K562 (cell line): ENCODE measurements at regions not wholly inside any gene's neighbourhood (a gene's known extent, or its start where the extent isn't known, plus 50 kb on each side); places are given as distances from the start of the nearest gene placed in this dataset.

Experiments used
- ATAC-seq: fragments of 200-7000 bp; cut with Tn5 transposase; 3 replicates; pipeline ENCODE4 v1.9.1; 2020; ENCODE audit warnings: moderate library complexity
- BruUV-seq: library from RNA; stranded (reverse); fragments of 400-500 nt; replicated peaks from 2 replicates; lab custom pipeline; 2021; lab: Mats Ljungman, UMichigan
- CTCF ChIA-PET: fragments of 300-600 bp; formaldehyde crosslinking; extraction: SDS; loops from one replicate; lab custom pipeline; 2021; ENCODE audit warnings: low intra/inter-chr PET ratio; lab: Yijun Ruan, JAX
- POLR2A ChIA-PET: fragments of 300-600, 350-650 bp; sonication (Branson Sonifier 250); formaldehyde crosslinking; extraction: SDS; loops from one replicate; lab custom pipeline; 2021; ENCODE audit warnings: antibody characterized with exemption, inconsistent platforms; lab: Yijun Ruan, JAX
- DNase-seq, 4 experiments: peaks; one replicate each; pipeline versions ENCODE4 v3.0.0 to v3.0.0-alpha.2; 2011 to 2018; ENCODE audit warnings: low spot score in 3 of 4, mixed read lengths in 3 of 4; ENCODE audit errors: extremely low read depth in 1 of 4
- FAIRE-seq: peaks from 2 replicates; lab custom pipeline; 2011; peaks lifted over from hg19 to GRCh38; lab: Jason Lieb, UNC
- H2AFZ ChIP-seq: 2 replicates; pipeline ENCODE4 v1.6.0; 2011; ENCODE audit warnings: low read depth, low read length, control low read depth, inconsistent platforms
- H3K27ac ChIP-seq: fragments of 200-600 bp; 3 replicates; pipeline ENCODE4 v1.8.0; 2011; ENCODE audit warnings: low read depth, mild to moderate bottlenecking, control low read depth, inconsistent platforms, low read length, moderate library complexity, mixed read lengths; ENCODE audit errors: extremely low read depth
- H3K27me3 ChIP-seq, 2 experiments: fragments of 300-600 bp in 1 of 2; 2 replicates in 1 of 2; 3 replicates in 1 of 2; pipeline versions ENCODE4 v1.6.0 to v1.8.0; 2011; ENCODE audit warnings: inconsistent platforms in 2 of 2, low read length in 2 of 2, mild to moderate bottlenecking in 1 of 2, mixed read lengths in 1 of 2, moderate library complexity in 1 of 2; ENCODE audit not compliant: control insufficient read depth in 2 of 2, insufficient read depth in 2 of 2
- H3K36me3 ChIP-seq: fragments of 300-600 bp; 3 replicates; pipeline ENCODE4 v1.8.0; 2011; ENCODE audit warnings: mild to moderate bottlenecking, low read length, inconsistent platforms; ENCODE audit not compliant: control insufficient read depth, insufficient read depth
- H3K4me1 ChIP-seq, 2 experiments: fragments of 200-600 bp in 1 of 2; replicated peaks in 1 of 2; 2 replicates in 1 of 2; 3 replicates in 1 of 2; pipeline versions ENCODE4 v1.5.1 to v1.8.0; 2011; ENCODE audit warnings: inconsistent platforms in 2 of 2, low read length in 2 of 2, mild to moderate bottlenecking in 1 of 2, mixed read lengths in 1 of 2, moderate library complexity in 1 of 2; ENCODE audit not compliant: control insufficient read depth in 2 of 2, insufficient read depth in 2 of 2
- H3K4me2 ChIP-seq: 2 replicates; pipeline ENCODE4 v1.6.1; 2011; ENCODE audit warnings: low read length, control low read depth, inconsistent platforms, mixed read lengths; ENCODE audit not compliant: insufficient read depth
- H3K4me3 ChIP-seq: fragments of 200-600 bp; sonication (generic), shearing (Covaris generic); 2 replicates; pipeline ENCODE4 v1.5.1; 2016; ENCODE audit warnings: control low read depth, inconsistent platforms
- H3K79me2 ChIP-seq: fragments of 200-600 bp; 3 replicates; pipeline ENCODE4 v1.8.0; 2011; ENCODE audit warnings: low read length, inconsistent platforms; ENCODE audit not compliant: control insufficient read depth, insufficient read depth
- H3K9ac ChIP-seq, 2 experiments: 2 replicates each; pipeline versions ENCODE4 v1.6.0 to v1.6.1; 2011; ENCODE audit warnings: low read depth in 2 of 2, low read length in 2 of 2, control low read depth in 1 of 2, inconsistent platforms in 1 of 2, mild to moderate bottlenecking in 1 of 2, mixed read lengths in 1 of 2; ENCODE audit not compliant: insufficient read depth in 1 of 2
- H3K9me1 ChIP-seq: one replicate; pipeline ENCODE4 v1.6.0; 2011; ENCODE audit warnings: inconsistent platforms, mild to moderate bottlenecking, low read length, moderate library complexity; ENCODE audit not compliant: control insufficient read depth, insufficient read depth
- H3K9me3 ChIP-seq: replicated peaks from 2 replicates; pipeline ENCODE4 v1.5.1; 2011; ENCODE audit warnings: low read depth, low read length, inconsistent platforms; ENCODE audit not compliant: control insufficient read depth, insufficient read depth
- H4K20me1 ChIP-seq: replicated peaks from 2 replicates; pipeline ENCODE4 v1.6.1; 2011; ENCODE audit warnings: low read length, inconsistent platforms, mixed read lengths; ENCODE audit not compliant: control insufficient read depth, insufficient read depth
- CBFB ChIP-seq: sonication (generic); formaldehyde crosslinking; IDR thresholded peaks from 2 replicates; pipeline ENCODE4 v1.4.0; 2020; ENCODE audit warnings: mild to moderate bottlenecking, missing genetic modification reagents
- CEBPB ChIP-seq: fragments of 450-650 bp; IDR thresholded peaks from 2 replicates; pipeline ENCODE4 v1.6.1; 2016; ENCODE audit warnings: missing genetic modification characterization, missing compliant biosample characterization
- CGGBP1 ChIP-seq: fragments of 250-450 bp; sonication (Bioruptor Pico); IDR thresholded peaks from 2 replicates; pipeline ENCODE4 v1.9.0; 2021; ENCODE audit warnings: mild to moderate bottlenecking
- COPS2 ChIP-seq: fragments of 450-650 bp; conservative IDR thresholded peaks from 2 replicates; pipeline ENCODE4 v1.6.1; 2016; ENCODE audit warnings: mild to moderate bottlenecking, moderate library complexity
- CREB3L1 ChIP-seq: fragments of 450-650 bp; IDR thresholded peaks from 2 replicates; pipeline ENCODE4 v1.6.1; 2014; ENCODE audit warnings: low read depth, mild to moderate bottlenecking, moderate library complexity, borderline replicate concordance
- CTBP1 ChIP-seq: fragments of 450-650 bp; IDR thresholded peaks from 2 replicates; pipeline ENCODE4 v1.6.1; 2016; ENCODE audit warnings: borderline replicate concordance
- MCM7 ChIP-seq, 2 experiments: fragments of 450-650 bp; IDR thresholded peaks; 2 replicates each; pipeline ENCODE4 v1.6.1; 2016 to 2018
- MEIS2 ChIP-seq: fragments of 450-650 bp; IDR thresholded peaks from 2 replicates; pipeline ENCODE4 v1.6.1; 2014; ENCODE audit warnings: mild to moderate bottlenecking; ENCODE audit not compliant: partially characterized antibody
- NFIC ChIP-seq: fragments of 450-650 bp; IDR thresholded peaks from 2 replicates; pipeline ENCODE4 v1.6.1; 2017; ENCODE audit warnings: mild to moderate bottlenecking, inconsistent platforms
- NFXL1 ChIP-seq: fragments of 450-650 bp; formaldehyde crosslinking; IDR thresholded peaks from 2 replicates; pipeline ENCODE4 v1.4.0; 2021; ENCODE audit warnings: mild to moderate bottlenecking
- POLR2H ChIP-seq: IDR thresholded peaks from 2 replicates; pipeline ENCODE4 v1.6.1; 2016; ENCODE audit warnings: missing genetic modification characterization, low read depth, mild to moderate bottlenecking, control low read depth, missing compliant biosample characterization, moderate library complexity
- PRPF4 ChIP-seq: fragments of 200-400 bp; formaldehyde crosslinking; IDR thresholded peaks from one replicate; pipeline ENCODE4 v1.6.1; 2017; ENCODE audit warnings: low read length, low read depth, mild to moderate bottlenecking; ENCODE audit not compliant: insufficient read depth, poor library complexity, severe bottlenecking
- RFX1 ChIP-seq: fragments of 450-650 bp; IDR thresholded peaks from 2 replicates; pipeline ENCODE4 v1.6.1; 2016; ENCODE audit warnings: mild to moderate bottlenecking, moderate library complexity
- ZBTB1 ChIP-seq: sonication (generic); formaldehyde crosslinking; IDR thresholded peaks from 2 replicates; pipeline ENCODE4 v1.8.1; 2023; ENCODE audit warnings: missing genetic modification reagents, low read depth, mild to moderate bottlenecking, borderline replicate concordance
- ZKSCAN8 ChIP-seq: fragments of 200-800 bp; sonication (Bioruptor generic); IDR thresholded peaks from 2 replicates; pipeline ENCODE4 v1.6.1; 2016; ENCODE audit warnings: missing genetic modification characterization, missing compliant biosample characterization
- ZNF239 ChIP-seq: fragments of 250-450 bp; sonication (Bioruptor Pico); IDR thresholded peaks from 2 replicates; pipeline ENCODE4 v1.4.0; 2020; ENCODE audit warnings: mild to moderate bottlenecking
- ZNF436 ChIP-seq: fragments of 250-450, 450-650 bp; sonication (Bioruptor Pico); formaldehyde crosslinking; IDR thresholded peaks from 2 replicates; pipeline ENCODE4 v1.7.0; 2020; ENCODE audit warnings: mild to moderate bottlenecking
- ZNF644 ChIP-seq: fragments of 200-800 bp; sonication (Bioruptor generic); IDR thresholded peaks from 2 replicates; pipeline ENCODE4 v1.6.1; 2016; ENCODE audit warnings: low read depth, missing genetic modification characterization, missing compliant biosample characterization
- ZZZ3 ChIP-seq: fragments of 450-650 bp; IDR thresholded peaks from 2 replicates; pipeline ENCODE4 v1.6.1; 2016; ENCODE audit warnings: antibody characterized with exemption, mild to moderate bottlenecking, moderate library complexity
- WGBS: fragments of 100-300 bp; shearing (Covaris generic); methylation state at CpG from one replicate; pipeline ENCODE4 v1.1.6; 2016; ENCODE audit warnings: low coverage, mixed read lengths; ENCODE audit not compliant: insufficient coverage; ENCODE audit errors: missing lambda C conversion rate; 5-methylcytosine and 5-hydroxymethylcytosine counted together
- in situ Hi-C: fragments of 300-500 bp; cut with MboI; formaldehyde crosslinking; loops from 4 replicates; pipeline ENCODE4 v1.15.0; 2018; ENCODE audit warnings: inconsistent platforms, mixed read lengths
- intact Hi-C: fragments of 100-400 bp; cut with micrococcal nuclease; formaldehyde crosslinking; loops from 2 replicates; pipeline ENCODE4 v1.14.2; 2022

- Histone ChIP-seq H3K4me3 (no peak overlapping the region), H2AFZ (no peak overlapping the region), H3K27me3 (peaks cover 0 to 13% of the 10 kb centered on the region in 2 experiments; a peak in 2 of 5 replicates), H3K79me2 (no peaks in the 10 kb centered on the region), H3K27ac (no peak overlapping the region), H3K9me1 (no peaks in the 10 kb centered on the region), H3K9me3 (no peaks in the 10 kb centered on the region), H3K9ac (no peak overlapping the region), H3K4me2 (no peak overlapping the region), H3K4me1 (no peaks in the 10 kb centered on the region), H3K36me3 (no peaks in the 10 kb centered on the region), H4K20me1 (no peaks in the 10 kb centered on the region; the same call in 1 of the 2 replicates)
- no TSS peak for BruUV-seq
- intact Hi-C loops (no loop called here), in situ Hi-C loops (no loop called here)
- ChIA-PET POLR2A (no interaction called here), CTCF (no interaction called here)
- TF ChIP-seq COPS2 (no peak), PRPF4 (no peak), ZNF239 (no peak), CTBP1 (no peak), MCM7 (IDR thresholded peaks at IDR 0.05) (no peak), ZKSCAN8 (CRISPR knock-in tag) (no peak), CBFB (no peak), RFX1 (peak; percentile 71)
- WGBS: 4% methylated on average over 8 of the region's 8 CpGs
- FAIRE-seq (no peak), DNase-seq (no peak), ATAC-seq (no peak)
Measured at GRCh38 chr11:123255909-123256308, 60.9 kb upstream of the CLMP start.

GRCh38 chr11:123254357-123254756, 59.3 kb upstream of the CLMP start:
- FAIRE-seq: no peak
- TF ChIP-seq ZNF644 (tag): no peak
- TF ChIP-seq ZBTB1 (CRISPR knock-in tag): no peak
- TF ChIP-seq MEIS2: no peak
- TF ChIP-seq ZNF436 (CRISPR knock-in tag): no peak
- TF ChIP-seq CEBPB (tag): no peak
- TF ChIP-seq POLR2H (tag): no peak
- no peak for TF ChIP-seq CGGBP1 (CRISPR knock-in tag)
- TF ChIP-seq NFXL1 (CRISPR knock-in tag): no peak
- no peak for TF ChIP-seq NFIC
- TF ChIP-seq ZZZ3: no peak
- no peak for TF ChIP-seq CREB3L1

More at GRCh38 chr11:123254357-123254756, 59.3 kb upstream of the CLMP start:
- Histone ChIP-seq H2AFZ (no peak overlapping the region), H3K36me3 (no peaks in the 10 kb centered on the region), H3K9ac (no peak overlapping the region), H3K9me1 (no peaks in the 10 kb centered on the region), H3K4me1 (no peaks in the 10 kb centered on the region), H3K79me2 (no peaks in the 10 kb centered on the region), H3K4me3 (no peak overlapping the region), H3K4me2 (no peak overlapping the region), H3K27ac (no peak overlapping the region), H3K9me3 (no peaks in the 10 kb centered on the region), H3K27me3 (peaks cover 0 to 22% of the 10 kb centered on the region in 2 experiments; a peak in 3 of 5 replicates), H4K20me1 (no peaks in the 10 kb centered on the region; the same call in 1 of the 2 replicates)
- intact Hi-C loops: no loop called here
- WGBS: 0% methylated on average over 3 of the region's 3 CpGs
- ChIA-PET CTCF (no interaction called here), POLR2A (interaction anchor here (0.8 kb wide), 1 partner anchor 14 kb away, joined by 3 read pairs; no protein-coding TSS in a partner anchor)
- in situ Hi-C loops: no loop called here
- DNase-seq (no peak), ATAC-seq (no peak)
- BruUV-seq: no TSS peak
